WTC11 (cell line): ENCODE measurements at regions not wholly inside any gene's neighbourhood (a gene's known extent, or its start where the extent isn't known, plus 50 kb on each side); places are given as distances from the start of the nearest gene placed in this dataset.

Experiments
- ATAC-seq: fragments of 200-7000 bp; cut with Tn5 transposase; 2 replicates; pipeline ENCODE4 v1.10.0; 2021; ENCODE audit warnings: mild to moderate bottlenecking, moderate library complexity
- CTCF ChIA-PET: fragments of 300-600 bp; sonication (Branson Sonifier 250); formaldehyde crosslinking; loops from one replicate; lab custom pipeline; 2021; ENCODE audit warnings: antibody characterized with exemption; lab: Charles Lee
- POLR2A ChIA-PET: fragments of 350-600 bp; sonication (Branson Sonifier 250); formaldehyde crosslinking; loops from one replicate; lab custom pipeline; 2021; ENCODE audit warnings: antibody characterized with exemption; lab: Charles Lee
- DNase-seq: peaks from one replicate; pipeline ENCODE4 v3.0.0; 2021; ENCODE audit warnings: low spot score
- H3K27ac Mint-ChIP-seq: 2 replicates; pipeline ENCODE4 v1.8.0; 2021; ENCODE audit warnings: mixed read lengths
- H3K27me3 Mint-ChIP-seq: 2 replicates; pipeline ENCODE4 v1.8.0; 2021; ENCODE audit warnings: low read depth, mild to moderate bottlenecking, moderate library complexity, mixed read lengths
- H3K36me3 Mint-ChIP-seq: 2 replicates; pipeline ENCODE4 v1.8.0; 2021; ENCODE audit warnings: mixed read lengths
- H3K4me1 Mint-ChIP-seq: 2 replicates; pipeline ENCODE4 v1.8.0; 2022; ENCODE audit warnings: mixed read lengths
- H3K4me3 Mint-ChIP-seq: 2 replicates; pipeline ENCODE4 v1.8.0; 2021; ENCODE audit warnings: mild to moderate bottlenecking, moderate library complexity, mixed read lengths
- H3K9me3 Mint-ChIP-seq: 2 replicates; pipeline ENCODE4 v1.8.0; 2021; ENCODE audit warnings: mixed read lengths
- CREB1 ChIP-seq: sonication (generic); formaldehyde crosslinking; IDR thresholded peaks from 2 replicates; pipeline ENCODE4 v1.8.0; 2023; ENCODE audit warnings: mild to moderate bottlenecking, missing genetic modification reagents
- E2F4 ChIP-seq: sonication (generic); formaldehyde crosslinking; IDR thresholded peaks from 2 replicates; pipeline ENCODE4 v1.8.1; 2022; ENCODE audit warnings: low read depth, mild to moderate bottlenecking, moderate library complexity, missing genetic modification reagents, borderline replicate concordance
- EMX1 ChIP-seq: fragments of 250-450 bp; sonication (Bioruptor Pico); IDR thresholded peaks from 2 replicates; pipeline ENCODE4 v1.8.0; 2021; ENCODE audit warnings: mild to moderate bottlenecking
- ERG ChIP-seq: fragments of 250-450 bp; sonication (Bioruptor Pico); IDR thresholded peaks from 2 replicates; pipeline ENCODE4 v1.8.0; 2021; ENCODE audit warnings: mild to moderate bottlenecking
- FOXP1 ChIP-seq: sonication (generic); formaldehyde crosslinking; IDR thresholded peaks from 2 replicates; pipeline ENCODE4 v1.8.0; 2022; ENCODE audit warnings: missing genetic modification reagents, mild to moderate bottlenecking, moderate library complexity, borderline replicate concordance
- GRHL2 ChIP-seq: fragments of 250-450 bp; sonication (Bioruptor Pico); IDR thresholded peaks from 2 replicates; pipeline ENCODE4 v1.8.0; 2022; ENCODE audit warnings: mild to moderate bottlenecking, moderate library complexity; ENCODE audit not compliant: insufficient replicate concordance, severe bottlenecking
- GTF2I ChIP-seq: fragments of 250-450 bp; sonication (Bioruptor Pico); conservative IDR thresholded peaks from 2 replicates; pipeline ENCODE4 v1.4.0; 2021; ENCODE audit warnings: mild to moderate bottlenecking
- MXD4 ChIP-seq: fragments of 250-450 bp; sonication (Bioruptor Pico); IDR thresholded peaks from 2 replicates; pipeline ENCODE4 v1.8.0; 2021; ENCODE audit warnings: mild to moderate bottlenecking, moderate library complexity, borderline replicate concordance
- PREB ChIP-seq: sonication (generic); formaldehyde crosslinking; IDR thresholded peaks from 2 replicates; pipeline ENCODE4 v1.8.1; 2022; ENCODE audit warnings: mild to moderate bottlenecking, missing genetic modification reagents, moderate library complexity, borderline replicate concordance
- RELA ChIP-seq: sonication (generic); formaldehyde crosslinking; IDR thresholded peaks from 2 replicates; pipeline ENCODE4 v1.8.1; 2022; ENCODE audit warnings: missing genetic modification reagents, mild to moderate bottlenecking, borderline replicate concordance
- RORB ChIP-seq: fragments of 250-450 bp; sonication (Bioruptor Pico); IDR thresholded peaks from 2 replicates; pipeline ENCODE4 v1.9.0; 2021; ENCODE audit warnings: mild to moderate bottlenecking
- TCF7 ChIP-seq: sonication (generic); formaldehyde crosslinking; IDR thresholded peaks from 2 replicates; pipeline ENCODE4 v1.8.0; 2022; ENCODE audit warnings: mild to moderate bottlenecking, low read depth, missing genetic modification reagents, moderate library complexity
- TEAD1 ChIP-seq: sonication (generic); formaldehyde crosslinking; IDR thresholded peaks from 2 replicates; pipeline ENCODE4 v1.8.0; 2022; ENCODE audit warnings: mild to moderate bottlenecking, missing genetic modification reagents
- TEAD4 ChIP-seq: sonication (generic); formaldehyde crosslinking; IDR thresholded peaks from 2 replicates; pipeline ENCODE4 v1.8.0; 2022; ENCODE audit warnings: mild to moderate bottlenecking, missing genetic modification reagents
- TP53 ChIP-seq: sonication (generic); formaldehyde crosslinking; IDR thresholded peaks from 2 replicates; pipeline ENCODE4 v1.8.1; 2023; ENCODE audit warnings: mild to moderate bottlenecking, missing genetic modification reagents
- ZNF138 ChIP-seq: sonication (generic); formaldehyde crosslinking; conservative IDR thresholded peaks from 2 replicates; pipeline ENCODE4 v1.8.1; 2022; ENCODE audit warnings: mild to moderate bottlenecking, moderate library complexity, missing genetic modification reagents
- ZNF263 ChIP-seq: sonication (generic); formaldehyde crosslinking; IDR thresholded peaks from 2 replicates; pipeline ENCODE4 v1.8.1; 2022; ENCODE audit warnings: low read depth, mild to moderate bottlenecking, moderate library complexity, missing genetic modification reagents
- ZNF423 ChIP-seq: fragments of 250-450 bp; sonication (Bioruptor Pico); IDR thresholded peaks from 2 replicates; pipeline ENCODE4 v2.1.2; 2022; ENCODE audit warnings: mild to moderate bottlenecking, moderate library complexity
- TF ChIP-seq, protein P1 (sequence below): sonication (generic); formaldehyde crosslinking; IDR thresholded peaks from 2 replicates; pipeline ENCODE4 v1.8.1; 2023; ENCODE audit warnings: mild to moderate bottlenecking, moderate library complexity, missing genetic modification reagents
- TF ChIP-seq, protein P2 (sequence below): sonication (generic); formaldehyde crosslinking; IDR thresholded peaks from 2 replicates; pipeline ENCODE4 v1.8.0; 2022; ENCODE audit warnings: mild to moderate bottlenecking, missing genetic modification reagents
- TF ChIP-seq, protein P3 (sequence below): sonication (generic); formaldehyde crosslinking; IDR thresholded peaks from 2 replicates; pipeline ENCODE4 v1.8.1; 2022; ENCODE audit warnings: missing genetic modification reagents, borderline replicate concordance
- TF ChIP-seq, protein P4 (sequence below): fragments of 250-450 bp; sonication (Bioruptor Pico); IDR thresholded peaks from 2 replicates; pipeline ENCODE4 v1.9.0; 2021; ENCODE audit warnings: mild to moderate bottlenecking
- TF ChIP-seq, protein P5 (sequence below): sonication (generic); formaldehyde crosslinking; conservative IDR thresholded peaks from 2 replicates; pipeline ENCODE4 v1.8.1; 2022; ENCODE audit warnings: mild to moderate bottlenecking, missing genetic modification reagents

DNA sequence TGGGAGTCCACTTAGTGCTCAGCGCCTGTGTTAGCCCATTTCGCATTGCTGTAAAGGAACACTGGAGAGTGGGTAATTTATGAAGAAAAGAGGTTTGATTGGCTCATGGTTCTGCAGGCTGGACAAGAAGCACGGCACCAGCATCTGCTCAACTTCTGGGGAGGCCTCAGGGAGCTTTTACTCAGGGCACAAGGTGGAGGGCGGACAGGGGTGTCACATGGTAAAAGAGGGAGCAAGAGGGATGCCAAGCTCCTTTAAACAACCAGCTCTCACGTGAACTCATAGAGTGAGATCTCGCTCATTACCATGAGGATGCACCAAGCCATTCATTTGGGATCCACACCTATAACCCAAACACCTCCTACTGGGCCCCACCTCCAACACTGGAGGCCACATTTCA lies 181.4 kb upstream of the TLE3 start:
- no peak overlapping the region for H3K27ac Mint-ChIP-seq
- H3K36me3 Mint-ChIP-seq: no peaks in the 10 kb centered on the region
- TF ChIP-seq GTF2I (CRISPR knock-in tag) (no peak), ZNF263 (CRISPR knock-in tag) (no peak), ZNF138 (CRISPR knock-in tag) (no peak), TEAD4 (CRISPR knock-in tag) (no peak), TP53 (CRISPR knock-in tag) (no peak), GRHL2 (CRISPR knock-in tag) (no peak), E2F4 (CRISPR knock-in tag) (no peak), MXD4 (no peak), ZNF423 (no peak), EMX1 (CRISPR knock-in tag) (no peak)
- TF ChIP-seq, protein P1, sequence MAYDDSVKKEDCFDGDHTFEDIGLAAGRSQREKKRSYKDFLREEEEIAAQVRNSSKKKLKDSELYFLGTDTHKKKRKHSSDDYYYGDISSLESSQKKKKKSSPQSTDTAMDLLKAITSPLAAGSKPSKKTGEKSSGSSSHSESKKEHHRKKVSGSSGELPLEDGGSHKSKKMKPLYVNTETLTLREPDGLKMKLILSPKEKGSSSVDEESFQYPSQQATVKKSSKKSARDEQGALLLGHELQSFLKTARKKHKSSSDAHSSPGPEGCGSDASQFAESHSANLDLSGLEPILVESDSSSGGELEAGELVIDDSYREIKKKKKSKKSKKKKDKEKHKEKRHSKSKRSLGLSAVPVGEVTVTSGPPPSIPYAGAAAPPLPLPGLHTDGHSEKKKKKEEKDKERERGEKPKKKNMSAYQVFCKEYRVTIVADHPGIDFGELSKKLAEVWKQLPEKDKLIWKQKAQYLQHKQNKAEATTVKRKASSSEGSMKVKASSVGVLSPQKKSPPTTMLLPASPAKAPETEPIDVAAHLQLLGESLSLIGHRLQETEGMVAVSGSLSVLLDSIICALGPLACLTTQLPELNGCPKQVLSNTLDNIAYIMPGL (CRISPR knock-in tag): no peak
- TF ChIP-seq, protein P2, sequence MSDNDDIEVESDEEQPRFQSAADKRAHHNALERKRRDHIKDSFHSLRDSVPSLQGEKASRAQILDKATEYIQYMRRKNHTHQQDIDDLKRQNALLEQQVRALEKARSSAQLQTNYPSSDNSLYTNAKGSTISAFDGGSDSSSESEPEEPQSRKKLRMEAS: no peak
- TF ChIP-seq, protein P3, sequence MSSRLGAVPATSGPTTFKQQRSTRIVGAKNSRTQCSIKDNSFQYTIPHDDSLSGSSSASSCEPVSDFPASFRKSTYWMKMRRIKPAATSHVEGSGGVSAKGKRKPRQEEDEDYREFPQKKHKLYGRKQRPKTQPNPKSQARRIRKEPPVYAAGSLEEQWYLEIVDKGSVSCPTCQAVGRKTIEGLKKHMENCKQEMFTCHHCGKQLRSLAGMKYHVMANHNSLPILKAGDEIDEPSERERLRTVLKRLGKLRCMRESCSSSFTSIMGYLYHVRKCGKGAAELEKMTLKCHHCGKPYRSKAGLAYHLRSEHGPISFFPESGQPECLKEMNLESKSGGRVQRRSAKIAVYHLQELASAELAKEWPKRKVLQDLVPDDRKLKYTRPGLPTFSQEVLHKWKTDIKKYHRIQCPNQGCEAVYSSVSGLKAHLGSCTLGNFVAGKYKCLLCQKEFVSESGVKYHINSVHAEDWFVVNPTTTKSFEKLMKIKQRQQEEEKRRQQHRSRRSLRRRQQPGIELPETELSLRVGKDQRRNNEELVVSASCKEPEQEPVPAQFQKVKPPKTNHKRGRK: no peak
- TF ChIP-seq, all 79 proteins: peak for 0
- Mint-ChIP-seq H3K27me3 (no peaks in the 10 kb centered on the region; the same call in 1 of the 2 replicates), H3K4me3 (no peak overlapping the region), H3K9me3 (peaks cover 5% of the 10 kb centered on the region), H3K4me1 (no peaks in the 10 kb centered on the region)
- no peak for DNase-seq
- ChIA-PET CTCF (interaction anchor here (1.1 kb wide), 1 partner anchor 11 kb away, joined by 3 read pairs; no protein-coding TSS in a partner anchor), POLR2A (no interaction called here)
- ATAC-seq: no peak

DNA sequence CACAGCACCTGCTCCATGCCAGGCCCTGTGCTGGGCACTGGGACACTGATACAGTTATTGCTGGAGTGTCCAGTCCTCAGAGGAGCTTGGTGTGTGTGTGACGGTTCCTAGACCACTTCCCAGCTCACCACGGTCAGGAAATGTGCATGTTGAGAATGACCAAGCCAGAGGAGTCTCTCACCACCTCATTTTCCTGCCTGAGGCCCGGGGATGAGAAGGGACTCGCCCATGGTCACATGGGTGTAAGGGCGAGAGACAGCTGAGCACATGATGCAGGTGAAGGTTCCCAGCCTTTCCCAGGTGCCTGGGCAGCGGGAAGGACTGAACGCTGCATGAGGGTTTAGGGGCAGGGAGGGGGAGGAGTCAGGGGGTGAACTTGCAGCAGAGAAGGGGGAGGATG lies 180.9 kb upstream of the TLE3 start:
- Mint-ChIP-seq H3K4me3 (no peak overlapping the region), H3K36me3 (no peaks in the 10 kb centered on the region), H3K27ac (no peak overlapping the region), H3K27me3 (no peaks in the 10 kb centered on the region; the same call in 1 of the 2 replicates), H3K9me3 (peaks cover 5% of the 10 kb centered on the region), H3K4me1 (no peaks in the 10 kb centered on the region)
- ChIA-PET CTCF (interaction anchor here (0.7 to 1.1 kb wide), 3 partner anchors 10 to 800 kb away, joined by 3 read pairs; no protein-coding TSS in a partner anchor), POLR2A (no interaction called here)
- DNase-seq (no peak), ATAC-seq (no peak)
- no peak for TF ChIP-seq CREB1

DNA sequence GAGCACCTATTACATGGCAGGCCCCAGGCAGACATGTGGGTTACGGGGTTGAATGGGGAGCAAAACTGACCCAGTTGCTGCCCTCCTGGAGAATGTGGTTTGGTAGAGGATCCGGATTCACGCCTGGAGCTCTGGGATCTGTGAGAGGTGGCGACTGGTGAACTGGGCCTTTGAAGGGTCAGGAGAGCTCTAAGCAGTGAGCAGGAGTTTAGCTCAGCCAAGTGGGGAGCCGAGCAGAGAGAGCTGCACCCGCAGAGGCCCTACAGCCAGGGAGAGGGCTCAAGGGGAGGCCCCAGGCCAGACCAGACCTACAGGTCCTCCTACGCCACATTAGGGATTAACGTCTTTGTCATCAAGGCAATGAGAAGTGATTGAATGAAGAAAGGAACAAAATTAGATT lies 179.8 kb upstream of the TLE3 start:
- ChIA-PET CTCF (interaction anchor here (1.1 kb wide), 1 partner anchor 799 kb away, joined by 3 read pairs; no protein-coding TSS in a partner anchor), POLR2A (no interaction called here)
- no peak overlapping the region for H3K4me3 Mint-ChIP-seq
- peaks cover 2% of the 10 kb centered on the region for H3K9me3 Mint-ChIP-seq
- no peak overlapping the region for H3K27ac Mint-ChIP-seq
- DNase-seq: no peak
- ATAC-seq: no peak
- H3K36me3 Mint-ChIP-seq: no peaks in the 10 kb centered on the region
- H3K27me3 Mint-ChIP-seq: no peaks in the 10 kb centered on the region; the same call in 1 of the 2 replicates
- H3K4me1 Mint-ChIP-seq: 0 out of 2 replicates have a peak, but pooled peaks cover 2% of the 10 kb centered on the region
- TF ChIP-seq, protein P4, sequence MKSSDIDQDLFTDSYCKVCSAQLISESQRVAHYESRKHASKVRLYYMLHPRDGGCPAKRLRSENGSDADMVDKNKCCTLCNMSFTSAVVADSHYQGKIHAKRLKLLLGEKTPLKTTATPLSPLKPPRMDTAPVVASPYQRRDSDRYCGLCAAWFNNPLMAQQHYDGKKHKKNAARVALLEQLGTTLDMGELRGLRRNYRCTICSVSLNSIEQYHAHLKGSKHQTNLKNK (CRISPR knock-in tag): no peak
- TF ChIP-seq RORB (CRISPR knock-in tag) (no peak), RELA (no peak), TEAD1 (CRISPR knock-in tag) (no peak), PREB (CRISPR knock-in tag) (no peak), FOXP1 (CRISPR knock-in tag) (no peak), TCF7 (CRISPR knock-in tag) (no peak), ERG (CRISPR knock-in tag) (no peak)
- TF ChIP-seq, protein P5, sequence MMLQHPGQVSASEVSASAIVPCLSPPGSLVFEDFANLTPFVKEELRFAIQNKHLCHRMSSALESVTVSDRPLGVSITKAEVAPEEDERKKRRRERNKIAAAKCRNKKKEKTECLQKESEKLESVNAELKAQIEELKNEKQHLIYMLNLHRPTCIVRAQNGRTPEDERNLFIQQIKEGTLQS (CRISPR knock-in tag): no peak
